ENCODE measurements at regions not wholly inside any gene's neighbourhood (a gene's known extent, or its start where the extent isn't known, plus 50 kb on each side); places are given as distances from the start of the nearest gene placed in this dataset.

DNA sequence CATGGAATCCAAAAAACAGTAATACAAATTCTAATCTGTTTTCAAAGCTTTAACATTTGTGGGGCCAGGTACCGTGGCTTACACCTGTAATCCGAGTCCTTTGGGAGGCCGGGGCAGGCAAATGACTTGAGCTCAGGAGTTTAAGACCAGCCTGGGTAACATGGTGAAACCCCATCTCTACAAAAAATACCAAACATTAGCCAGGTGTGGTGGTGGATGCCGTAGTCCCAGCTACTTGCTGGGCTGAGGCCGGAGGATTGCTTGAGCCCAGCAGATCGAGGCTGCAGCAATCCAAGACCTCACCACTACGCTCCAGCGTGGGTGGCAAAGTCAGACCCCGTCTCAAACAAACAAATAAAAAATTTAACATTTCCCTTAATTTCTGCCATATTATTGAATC lies 74.3 kb upstream of the SALL3 start:
- Histone ChIP-seq H2AFZ (ENCODE audit: low read depth) (no peak overlapping the region), H3K27me3 (ENCODE audit: insufficient read depth, low read depth) (no peaks in the 10 kb centered on the region), H3K9ac (no peak overlapping the region), H3K4me1 (ENCODE audit: low read depth, poor library complexity, severe bottlenecking) (no peaks in the 10 kb centered on the region), H3K36me3 (ENCODE audit: insufficient read depth) (no peaks in the 10 kb centered on the region), H3K79me2 (ENCODE audit: insufficient read depth, low read depth) (no peaks in the 10 kb centered on the region), H3K27ac (no peak overlapping the region), H3K4me3 (IDR thresholded peaks at IDR 0.05; ENCODE audit: insufficient read depth, low read depth, low read length) (no peak overlapping the region), H4K20me1 (ENCODE audit: insufficient read depth) (no peaks in the 10 kb centered on the region), H3K4me2 (no peak overlapping the region)
- TF ChIP-seq CTCF (conservative IDR thresholded peaks at IDR 0.05; ENCODE audit: low read depth, low read length), result no peak

DNA sequence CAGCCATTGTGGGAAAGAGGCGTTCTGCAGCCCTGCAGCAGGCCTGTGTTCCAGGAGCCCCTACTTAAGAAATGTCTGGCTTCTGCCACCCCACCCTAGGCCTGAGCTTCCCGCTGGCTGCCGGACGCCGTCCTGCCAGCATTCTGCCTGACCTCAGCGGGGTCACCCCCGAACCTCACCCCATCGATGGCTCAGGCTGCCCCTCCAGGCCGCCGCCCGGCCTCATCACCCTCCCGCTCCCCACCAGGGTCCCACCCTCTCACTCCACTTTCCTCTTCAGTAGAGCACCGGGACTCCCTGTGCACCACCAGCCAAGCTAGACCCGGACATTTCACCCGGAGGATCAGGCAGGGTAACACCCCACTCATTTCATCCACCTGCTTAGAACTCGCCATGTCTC lies 73.6 kb upstream of the SALL3 start:
- H3K27ac ChIP-seq, result no peak overlapping the region
- no peak overlapping the region for H3K9ac ChIP-seq
- no peaks in the 10 kb centered on the region for H4K20me1 ChIP-seq (ENCODE audit: insufficient read depth)
- no peak overlapping the region for H2AFZ ChIP-seq (ENCODE audit: low read depth)
- H3K4me1 ChIP-seq (ENCODE audit: low read depth, poor library complexity, severe bottlenecking), result no peaks in the 10 kb centered on the region
- H3K27me3 ChIP-seq (ENCODE audit: insufficient read depth, low read depth), result no peaks in the 10 kb centered on the region
- H3K4me2 ChIP-seq, result no peak overlapping the region
- H3K79me2 ChIP-seq (ENCODE audit: insufficient read depth, low read depth), result no peaks in the 10 kb centered on the region
- H3K4me3 ChIP-seq (IDR thresholded peaks at IDR 0.05; ENCODE audit: insufficient read depth, low read depth, low read length), result no peak overlapping the region
- no peak for TF ChIP-seq CTCF (conservative IDR thresholded peaks at IDR 0.05; ENCODE audit: low read depth, low read length)
- H3K36me3 ChIP-seq (ENCODE audit: insufficient read depth), result no peaks in the 10 kb centered on the region

DNA sequence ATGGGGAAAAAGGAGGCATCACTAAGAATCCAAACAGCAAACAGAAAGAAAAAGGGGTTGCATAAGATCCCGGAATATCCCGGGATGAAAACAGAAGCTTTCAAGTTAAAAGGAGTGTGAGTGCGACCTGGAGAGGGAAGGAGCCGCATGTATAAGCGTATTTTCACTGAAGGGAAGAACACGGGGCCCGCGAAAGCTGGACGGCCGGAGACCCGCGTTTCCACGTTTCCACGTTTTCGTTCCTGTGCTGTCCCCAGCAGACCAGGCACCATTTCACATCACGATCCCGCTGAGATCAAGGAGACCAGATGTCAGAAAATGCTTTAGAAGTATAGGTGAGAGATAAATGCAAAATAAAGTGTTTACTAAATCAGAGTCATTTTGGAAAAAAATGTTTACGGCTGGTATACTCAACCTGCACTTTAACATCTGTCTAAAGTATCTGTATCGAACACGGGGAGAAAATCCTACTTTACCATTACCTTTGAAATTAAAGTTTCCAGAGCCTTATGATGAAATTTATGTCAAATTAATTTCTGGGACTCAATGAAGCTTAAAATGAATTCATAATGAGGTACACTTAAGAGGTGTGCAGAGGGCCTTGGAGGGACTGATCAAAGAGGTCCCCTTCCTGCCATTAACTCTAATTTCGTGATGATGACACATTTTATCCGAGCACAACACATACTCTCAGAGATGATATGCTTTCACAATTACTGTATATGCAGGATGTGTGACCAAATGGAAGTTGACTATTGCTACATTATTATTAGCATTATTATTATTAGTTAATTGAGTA lies 71.0 kb upstream of the SALL3 start:
- no peaks in the 10 kb centered on the region for H3K4me1 ChIP-seq (ENCODE audit: low read depth, poor library complexity, severe bottlenecking)
- no peaks in the 10 kb centered on the region for H3K27me3 ChIP-seq (ENCODE audit: insufficient read depth, low read depth)
- H3K4me2 ChIP-seq, result no peak overlapping the region
- H3K9ac ChIP-seq, result no peak overlapping the region
- no peak overlapping the region for H2AFZ ChIP-seq (ENCODE audit: low read depth)
- TF ChIP-seq CTCF (conservative IDR thresholded peaks at IDR 0.05; ENCODE audit: low read depth, low read length), result no peak
- no peak overlapping the region for H3K4me3 ChIP-seq (IDR thresholded peaks at IDR 0.05; ENCODE audit: insufficient read depth, low read depth, low read length)
- H4K20me1 ChIP-seq (ENCODE audit: insufficient read depth), result no peaks in the 10 kb centered on the region
- H3K79me2 ChIP-seq (ENCODE audit: insufficient read depth, low read depth), result no peaks in the 10 kb centered on the region
- no peaks in the 10 kb centered on the region for H3K36me3 ChIP-seq (ENCODE audit: insufficient read depth)
- H3K27ac ChIP-seq, result no peak overlapping the region

GRCh38 chr18:78911751-78912283 lies 67.8 kb upstream of the SALL3 start:
- H3K27ac ChIP-seq, result no peak overlapping the region
- no peaks in the 10 kb centered on the region for H4K20me1 ChIP-seq (ENCODE audit: insufficient read depth)
- H3K4me3 ChIP-seq (IDR thresholded peaks at IDR 0.05; ENCODE audit: insufficient read depth, low read depth, low read length), result no peak overlapping the region
- no peak overlapping the region for H3K4me2 ChIP-seq
- H3K36me3 ChIP-seq (ENCODE audit: insufficient read depth), result no peaks in the 10 kb centered on the region
- TF ChIP-seq CTCF (conservative IDR thresholded peaks at IDR 0.05; ENCODE audit: low read depth, low read length), result no peak
- H3K4me1 ChIP-seq (ENCODE audit: low read depth, poor library complexity, severe bottlenecking), result no peaks in the 10 kb centered on the region
- H3K9ac ChIP-seq, result no peak overlapping the region
- no peaks in the 10 kb centered on the region for H3K79me2 ChIP-seq (ENCODE audit: insufficient read depth, low read depth)
- H3K27me3 ChIP-seq (ENCODE audit: insufficient read depth, low read depth), result no peaks in the 10 kb centered on the region
- no peak overlapping the region for H2AFZ ChIP-seq (ENCODE audit: low read depth)

Data from KMS-11 (cell line).